ENCODE measurements at regions not wholly inside any gene's neighbourhood (a gene's known extent, or its start where the extent isn't known, plus 50 kb on each side); places are given as distances from the start of the nearest gene placed in this dataset.

GRCh38 chr3:177599837-177600236, 402.6 kb upstream of the TBL1XR1 start:
- no peaks in the 10 kb centered on the region for H3K27me3 ChIP-seq (replicated peaks; ENCODE audit: insufficient read depth, low read depth, low read length, poor library complexity)
- TF ChIP-seq, protein P1, sequence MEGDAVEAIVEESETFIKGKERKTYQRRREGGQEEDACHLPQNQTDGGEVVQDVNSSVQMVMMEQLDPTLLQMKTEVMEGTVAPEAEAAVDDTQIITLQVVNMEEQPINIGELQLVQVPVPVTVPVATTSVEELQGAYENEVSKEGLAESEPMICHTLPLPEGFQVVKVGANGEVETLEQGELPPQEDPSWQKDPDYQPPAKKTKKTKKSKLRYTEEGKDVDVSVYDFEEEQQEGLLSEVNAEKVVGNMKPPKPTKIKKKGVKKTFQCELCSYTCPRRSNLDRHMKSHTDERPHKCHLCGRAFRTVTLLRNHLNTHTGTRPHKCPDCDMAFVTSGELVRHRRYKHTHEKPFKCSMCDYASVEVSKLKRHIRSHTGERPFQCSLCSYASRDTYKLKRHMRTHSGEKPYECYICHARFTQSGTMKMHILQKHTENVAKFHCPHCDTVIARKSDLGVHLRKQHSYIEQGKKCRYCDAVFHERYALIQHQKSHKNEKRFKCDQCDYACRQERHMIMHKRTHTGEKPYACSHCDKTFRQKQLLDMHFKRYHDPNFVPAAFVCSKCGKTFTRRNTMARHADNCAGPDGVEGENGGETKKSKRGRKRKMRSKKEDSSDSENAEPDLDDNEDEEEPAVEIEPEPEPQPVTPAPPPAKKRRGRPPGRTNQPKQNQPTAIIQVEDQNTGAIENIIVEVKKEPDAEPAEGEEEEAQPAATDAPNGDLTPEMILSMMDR (conservative IDR thresholded peaks at IDR 0.05; ENCODE audit: low read depth, low read length): no peak
- no peak for TF ChIP-seq EZH2 (IDR thresholded peaks at IDR 0.05; ENCODE audit: borderline replicate concordance, low read depth, low read length, poor library complexity, severe bottlenecking)
- BruUV-seq (replicated peaks): no TSS peak
- H3K4me1 ChIP-seq (ENCODE audit: insufficient read depth, low read length, poor library complexity, severe bottlenecking): peaks cover 33% of the 10 kb centered on the region
- H3K9me3 ChIP-seq (ENCODE audit: low read depth, low read length, poor library complexity, severe bottlenecking): no peaks in the 10 kb centered on the region
- H3K27ac ChIP-seq (ENCODE audit: low read depth, low read length, poor library complexity, severe bottlenecking): no peak overlapping the region
- ChIA-PET POLR2A (ENCODE audit: low non-redundant PET) (no interaction called here), CTCF (no interaction called here)
- no peak for DNase-seq (ENCODE audit: low spot score)
- H3K4me3 ChIP-seq (ENCODE audit: low read depth, low read length, poor library complexity, severe bottlenecking): no peak overlapping the region
- intact Hi-C loops (cut with micrococcal nuclease; ENCODE audit: unreplicated experiment): no loop called here
- no peaks in the 10 kb centered on the region for H3K36me3 ChIP-seq (ENCODE audit: insufficient read depth, low read length, poor library complexity, severe bottlenecking)

DNA sequence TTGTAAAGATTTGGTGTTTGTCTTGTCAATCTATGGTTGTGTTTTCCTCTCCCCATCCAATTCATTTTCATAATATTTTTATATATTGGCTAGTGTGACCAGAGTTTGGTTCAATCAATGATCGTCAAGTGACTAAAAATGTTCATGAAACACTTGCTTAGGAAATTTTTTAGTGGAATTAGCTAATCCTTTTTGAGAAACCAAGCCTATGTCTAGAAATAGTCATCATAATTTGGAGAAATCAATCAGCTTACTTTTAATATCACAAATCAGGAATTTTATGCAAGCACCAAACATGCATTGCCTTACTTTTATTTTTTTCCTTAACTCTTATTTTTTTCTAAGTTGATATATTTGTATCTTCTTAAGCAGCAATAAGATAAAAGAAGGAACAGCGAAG, 403.1 kb upstream of the TBL1XR1 start:
- Histone ChIP-seq H3K4me3 (ENCODE audit: low read depth, low read length, poor library complexity, severe bottlenecking) (no peak overlapping the region), H3K9me3 (ENCODE audit: low read depth, low read length, poor library complexity, severe bottlenecking) (no peaks in the 10 kb centered on the region), H3K36me3 (ENCODE audit: insufficient read depth, low read length, poor library complexity, severe bottlenecking) (no peaks in the 10 kb centered on the region), H3K27me3 (replicated peaks; ENCODE audit: insufficient read depth, low read depth, low read length, poor library complexity) (no peaks in the 10 kb centered on the region), H3K27ac (ENCODE audit: low read depth, low read length, poor library complexity, severe bottlenecking) (no peak overlapping the region), H3K4me1 (ENCODE audit: insufficient read depth, low read length, poor library complexity, severe bottlenecking) (peaks cover 33% of the 10 kb centered on the region)
- ChIA-PET POLR2A (ENCODE audit: low non-redundant PET) (no interaction called here), CTCF (no interaction called here)
- intact Hi-C loops (cut with micrococcal nuclease; ENCODE audit: unreplicated experiment): no loop called here
- no TSS peak for BruUV-seq (replicated peaks)
- no peak for DNase-seq (ENCODE audit: low spot score)
- TF ChIP-seq, protein P1 (conservative IDR thresholded peaks at IDR 0.05; ENCODE audit: low read depth, low read length): no peak
- TF ChIP-seq EZH2 (IDR thresholded peaks at IDR 0.05; ENCODE audit: borderline replicate concordance, low read depth, low read length, poor library complexity, severe bottlenecking): no peak

DNA sequence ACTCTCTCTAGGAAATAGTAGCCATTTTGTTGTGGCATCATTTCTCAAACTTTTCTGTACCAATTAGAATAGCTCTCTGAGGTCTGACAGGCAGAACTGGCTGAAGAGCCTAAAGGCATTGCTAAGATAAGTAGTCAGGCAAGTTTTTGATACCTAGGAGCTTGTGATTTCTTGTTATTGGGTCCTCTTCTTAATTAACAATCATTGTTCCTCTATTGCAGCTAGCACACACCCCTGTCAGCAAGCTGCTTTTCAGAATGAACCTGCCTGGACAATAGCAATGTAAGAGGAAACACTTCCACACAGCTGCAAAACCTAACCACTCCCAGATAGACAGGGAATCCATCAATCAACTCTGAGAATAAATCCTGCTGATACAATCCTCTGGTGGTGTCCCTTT, 403.9 kb upstream of the TBL1XR1 start:
- no peak for DNase-seq (ENCODE audit: low spot score)
- ChIA-PET POLR2A (ENCODE audit: low non-redundant PET) (no interaction called here), CTCF (no interaction called here)
- H3K36me3 ChIP-seq (ENCODE audit: insufficient read depth, low read length, poor library complexity, severe bottlenecking): no peaks in the 10 kb centered on the region
- BruUV-seq (replicated peaks): no TSS peak
- no peak for TF ChIP-seq EZH2 (IDR thresholded peaks at IDR 0.05; ENCODE audit: borderline replicate concordance, low read depth, low read length, poor library complexity, severe bottlenecking)
- TF ChIP-seq, protein P1 (conservative IDR thresholded peaks at IDR 0.05; ENCODE audit: low read depth, low read length): no peak
- no peak overlapping the region for H3K4me3 ChIP-seq (ENCODE audit: low read depth, low read length, poor library complexity, severe bottlenecking)
- intact Hi-C loops (cut with micrococcal nuclease; ENCODE audit: unreplicated experiment): no loop called here
- no peaks in the 10 kb centered on the region for H3K27me3 ChIP-seq (replicated peaks; ENCODE audit: insufficient read depth, low read depth, low read length, poor library complexity)
- H3K9me3 ChIP-seq (ENCODE audit: low read depth, low read length, poor library complexity, severe bottlenecking): no peaks in the 10 kb centered on the region
- H3K27ac ChIP-seq (ENCODE audit: low read depth, low read length, poor library complexity, severe bottlenecking): no peak overlapping the region
- H3K4me1 ChIP-seq (ENCODE audit: insufficient read depth, low read length, poor library complexity, severe bottlenecking): peaks cover 30% of the 10 kb centered on the region

Measured in A673 (cell line).